ENCODE measurements at regions not wholly inside any gene's neighbourhood (a gene's known extent, or its start where the extent isn't known, plus 50 kb on each side); places are given as distances from the start of the nearest gene placed in this dataset.

DNA sequence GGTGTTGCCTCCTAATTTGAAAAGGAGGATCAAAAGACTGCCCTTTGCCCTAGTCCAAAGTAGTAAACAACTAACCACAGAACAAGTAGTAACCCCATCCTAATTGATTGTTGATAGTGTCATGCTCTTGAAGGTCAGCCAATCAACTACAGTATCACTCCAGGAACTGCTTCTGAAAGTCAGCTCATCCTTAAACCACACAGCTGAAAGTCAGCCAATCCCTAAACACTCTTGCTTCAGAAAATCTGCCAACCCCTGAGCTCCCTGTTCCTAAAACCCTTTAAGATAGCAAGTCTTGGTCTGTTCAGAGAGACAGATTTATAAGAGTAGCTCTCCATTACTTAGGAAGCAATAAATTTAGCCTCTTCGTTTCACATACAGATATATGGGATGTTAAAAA, 51.6 kb upstream of the CPO start:
- peaks cover 0 to 10% of the 10 kb centered on the region in 2 donors for H3K27me3 Mint-ChIP-seq (ENCODE audit: low read depth in 2 of 2)
- H3K36me3 ChIP-seq (ENCODE audit: control insufficient read depth, insufficient read depth, low read length): no peaks in the 10 kb centered on the region
- no peak for ATAC-seq
- H3K36me3 Mint-ChIP-seq: no peaks in the 10 kb centered on the region
- H3K4me1 ChIP-seq (ENCODE audit: control insufficient read depth, insufficient read depth, low read length): no peaks in the 10 kb centered on the region
- DNase-seq: no peak
- H3K27me3 ChIP-seq (ENCODE audit: control insufficient read depth, insufficient read depth, low read length): no peaks in the 10 kb centered on the region
- no CpG with 5 or more reads among the region's 1 CpG for whole genome bisulfite sequencing (ENCODE audit: insufficient coverage)
- intact Hi-C loops (cut with micrococcal nuclease): no loop called here
- TF ChIP-seq, protein P1, sequence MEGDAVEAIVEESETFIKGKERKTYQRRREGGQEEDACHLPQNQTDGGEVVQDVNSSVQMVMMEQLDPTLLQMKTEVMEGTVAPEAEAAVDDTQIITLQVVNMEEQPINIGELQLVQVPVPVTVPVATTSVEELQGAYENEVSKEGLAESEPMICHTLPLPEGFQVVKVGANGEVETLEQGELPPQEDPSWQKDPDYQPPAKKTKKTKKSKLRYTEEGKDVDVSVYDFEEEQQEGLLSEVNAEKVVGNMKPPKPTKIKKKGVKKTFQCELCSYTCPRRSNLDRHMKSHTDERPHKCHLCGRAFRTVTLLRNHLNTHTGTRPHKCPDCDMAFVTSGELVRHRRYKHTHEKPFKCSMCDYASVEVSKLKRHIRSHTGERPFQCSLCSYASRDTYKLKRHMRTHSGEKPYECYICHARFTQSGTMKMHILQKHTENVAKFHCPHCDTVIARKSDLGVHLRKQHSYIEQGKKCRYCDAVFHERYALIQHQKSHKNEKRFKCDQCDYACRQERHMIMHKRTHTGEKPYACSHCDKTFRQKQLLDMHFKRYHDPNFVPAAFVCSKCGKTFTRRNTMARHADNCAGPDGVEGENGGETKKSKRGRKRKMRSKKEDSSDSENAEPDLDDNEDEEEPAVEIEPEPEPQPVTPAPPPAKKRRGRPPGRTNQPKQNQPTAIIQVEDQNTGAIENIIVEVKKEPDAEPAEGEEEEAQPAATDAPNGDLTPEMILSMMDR (IDR thresholded peaks at IDR 0.05): no peak
- no peak overlapping the region for H3K27ac Mint-ChIP-seq
- H3K27ac ChIP-seq (ENCODE audit: low read length): no peak overlapping the region
- H3K9me3 Mint-ChIP-seq: no peaks in the 10 kb centered on the region
- no peaks in the 10 kb centered on the region for H3K4me1 Mint-ChIP-seq
- H3K9me3 ChIP-seq (ENCODE audit: control insufficient read depth, insufficient read depth, low read length): no peaks in the 10 kb centered on the region
- no peak overlapping the region for H3K4me3 Mint-ChIP-seq
- H3K4me3 ChIP-seq (ENCODE audit: low read length): no peak overlapping the region

All from natural killer cell (primary cell).